NCI-H2227 (cell line): ENCODE measurements at regions not wholly inside any gene's neighbourhood (a gene's known extent, or its start where the extent isn't known, plus 50 kb on each side); places are given as distances from the start of the nearest gene placed in this dataset.

Source experiments
- DNase-seq: peaks from one replicate; lab custom pipeline; 2025; ENCODE audit not compliant: unreplicated experiment; lab: John Stamatoyannopoulos, UW

- DNase-seq = no peak
Observed at GRCh38 chr2:23286031-23286757, 98.8 kb upstream of the KLHL29 start.

GRCh38 chr2:23286758-23287704, 97.9 kb upstream of the KLHL29 start:
- no peak for DNase-seq

- DNase-seq = no peak
Observed at GRCh38 chr2:23289671-23290070, 95.3 kb upstream of the KLHL29 start.

GRCh38 chr2:23291239-23291638, 93.7 kb upstream of the KLHL29 start:
- DNase-seq = no peak

GRCh38 chr2:23292024-23292423, 93.0 kb upstream of the KLHL29 start:
- no peak for DNase-seq

GRCh38 chr2:23293063-23293462, 91.9 kb upstream of the KLHL29 start:
- DNase-seq = no peak

- DNase-seq = peak; percentile 46
Observed at GRCh38 chr2:23293731-23294130, 91.2 kb upstream of the KLHL29 start.

GRCh38 chr2:23294238-23294637, 90.7 kb upstream of the KLHL29 start:
- DNase-seq = no peak

- no peak for DNase-seq
Observed at GRCh38 chr2:23296691-23297090, 88.3 kb upstream of the KLHL29 start.

GRCh38 chr2:23297112-23297511, 87.9 kb upstream of the KLHL29 start:
- no peak for DNase-seq

- no peak for DNase-seq
Observed at GRCh38 chr2:23298551-23298950, 86.4 kb upstream of the KLHL29 start.

- DNase-seq = peak; percentile 14
Observed at GRCh38 chr2:23299476-23300195, 85.3 kb upstream of the KLHL29 start.

- no peak for DNase-seq
Observed at GRCh38 chr2:23301136-23301535, 83.8 kb upstream of the KLHL29 start.

GRCh38 chr2:23302591-23302990, 82.4 kb upstream of the KLHL29 start:
- DNase-seq = no peak

GRCh38 chr2:23306401-23306800, 78.6 kb upstream of the KLHL29 start:
- no peak for DNase-seq

- peak; percentile 39 for DNase-seq
Observed at GRCh38 chr2:23311186-23311585, 73.8 kb upstream of the KLHL29 start.

GRCh38 chr2:23312996-23313606, 71.9 kb upstream of the KLHL29 start:
- DNase-seq = no peak

- no peak for DNase-seq
Observed at GRCh38 chr2:23314687-23315086, 70.3 kb upstream of the KLHL29 start.

GRCh38 chr2:23320058-23320457, 64.9 kb upstream of the KLHL29 start:
- no peak for DNase-seq

GRCh38 chr2:23321751-23322150, 63.2 kb upstream of the KLHL29 start:
- DNase-seq = no peak

GRCh38 chr2:23322567-23323197, 62.3 kb upstream of the KLHL29 start:
- no peak for DNase-seq
